ENCODE measurements at regions not wholly inside any gene's neighbourhood (a gene's known extent, or its start where the extent isn't known, plus 50 kb on each side); places are given as distances from the start of the nearest gene placed in this dataset.

DNA sequence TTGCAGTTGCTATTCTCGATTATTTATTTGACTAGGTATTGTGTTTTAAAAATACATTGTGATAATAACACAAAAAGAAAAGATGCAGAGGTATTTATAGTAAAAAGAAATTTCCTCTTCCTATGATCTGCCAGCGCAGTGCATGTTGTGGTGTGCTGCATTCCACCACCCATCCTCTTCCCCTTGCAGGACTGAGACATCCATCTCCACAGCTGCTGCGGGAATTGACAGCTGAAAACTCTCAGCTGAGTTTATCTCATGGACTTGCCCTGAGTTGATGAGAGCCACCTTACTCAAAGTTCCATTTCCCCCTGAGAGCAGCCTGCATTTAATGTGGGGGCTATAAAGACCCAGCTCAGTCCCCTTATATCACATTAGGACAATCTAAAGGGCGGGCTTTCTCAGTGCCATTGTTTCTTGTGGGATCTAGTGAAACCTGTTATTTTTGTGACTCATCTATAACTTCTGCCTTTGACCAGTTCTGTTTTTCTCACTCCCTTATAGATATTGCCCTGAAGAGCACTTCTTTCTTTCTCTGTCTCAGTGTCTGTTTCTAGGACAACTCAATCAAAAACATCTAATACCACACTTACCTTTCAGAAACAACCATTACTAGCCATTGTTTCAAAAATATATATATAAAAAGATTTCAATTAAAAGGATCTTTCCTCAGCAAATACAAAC is 698.5 kb downstream of the NR4A2 start:
- no peak for FAIRE-seq
- TF ChIP-seq, protein P1, sequence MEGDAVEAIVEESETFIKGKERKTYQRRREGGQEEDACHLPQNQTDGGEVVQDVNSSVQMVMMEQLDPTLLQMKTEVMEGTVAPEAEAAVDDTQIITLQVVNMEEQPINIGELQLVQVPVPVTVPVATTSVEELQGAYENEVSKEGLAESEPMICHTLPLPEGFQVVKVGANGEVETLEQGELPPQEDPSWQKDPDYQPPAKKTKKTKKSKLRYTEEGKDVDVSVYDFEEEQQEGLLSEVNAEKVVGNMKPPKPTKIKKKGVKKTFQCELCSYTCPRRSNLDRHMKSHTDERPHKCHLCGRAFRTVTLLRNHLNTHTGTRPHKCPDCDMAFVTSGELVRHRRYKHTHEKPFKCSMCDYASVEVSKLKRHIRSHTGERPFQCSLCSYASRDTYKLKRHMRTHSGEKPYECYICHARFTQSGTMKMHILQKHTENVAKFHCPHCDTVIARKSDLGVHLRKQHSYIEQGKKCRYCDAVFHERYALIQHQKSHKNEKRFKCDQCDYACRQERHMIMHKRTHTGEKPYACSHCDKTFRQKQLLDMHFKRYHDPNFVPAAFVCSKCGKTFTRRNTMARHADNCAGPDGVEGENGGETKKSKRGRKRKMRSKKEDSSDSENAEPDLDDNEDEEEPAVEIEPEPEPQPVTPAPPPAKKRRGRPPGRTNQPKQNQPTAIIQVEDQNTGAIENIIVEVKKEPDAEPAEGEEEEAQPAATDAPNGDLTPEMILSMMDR (IDR thresholded peaks at IDR 0.05; ENCODE audit: insufficient read depth, missing control alignments), result no peak
- DNase-seq (ENCODE audit: insufficient read length, low spot score), result no peak

DNA sequence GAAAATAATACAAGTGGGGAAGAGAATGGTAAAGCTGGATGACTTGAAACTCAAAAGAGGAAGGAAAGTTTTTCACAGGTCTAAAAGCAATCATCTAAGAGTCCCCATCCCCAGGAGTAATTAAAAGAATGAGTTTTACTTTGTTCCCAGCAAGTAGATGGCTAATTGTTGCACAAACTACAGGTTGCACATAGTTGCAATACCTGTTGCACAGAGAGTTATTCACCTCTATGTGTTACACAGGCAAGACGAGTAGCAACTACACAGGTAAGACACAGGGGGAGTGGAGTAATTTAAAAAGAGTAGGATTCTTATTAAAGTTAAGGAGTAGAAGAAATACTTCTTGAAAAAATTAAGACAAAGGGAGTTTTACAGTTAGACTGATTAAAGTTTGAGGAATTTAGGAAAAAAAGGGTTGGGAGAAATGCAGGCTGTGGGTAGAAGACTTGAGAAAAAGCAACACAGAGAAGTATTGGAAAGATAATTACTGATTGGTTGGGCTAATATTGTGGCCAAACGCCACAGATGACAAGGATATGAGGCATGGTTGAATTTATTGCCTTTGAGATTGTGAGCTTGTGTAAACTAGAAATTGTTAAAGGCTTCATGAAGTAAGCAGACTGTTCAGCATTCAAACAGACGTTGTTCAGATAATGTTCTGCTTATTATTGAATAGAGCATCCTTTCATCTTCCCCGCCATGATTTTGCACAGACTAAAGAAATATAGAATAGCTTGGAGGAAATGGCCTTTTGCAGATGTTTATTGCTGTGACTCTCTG is 699.3 kb downstream of the NR4A2 start:
- no peak for DNase-seq (ENCODE audit: insufficient read length, low spot score)
- no peak for FAIRE-seq
- TF ChIP-seq, protein P1 (IDR thresholded peaks at IDR 0.05; ENCODE audit: insufficient read depth, missing control alignments), result no peak

DNA sequence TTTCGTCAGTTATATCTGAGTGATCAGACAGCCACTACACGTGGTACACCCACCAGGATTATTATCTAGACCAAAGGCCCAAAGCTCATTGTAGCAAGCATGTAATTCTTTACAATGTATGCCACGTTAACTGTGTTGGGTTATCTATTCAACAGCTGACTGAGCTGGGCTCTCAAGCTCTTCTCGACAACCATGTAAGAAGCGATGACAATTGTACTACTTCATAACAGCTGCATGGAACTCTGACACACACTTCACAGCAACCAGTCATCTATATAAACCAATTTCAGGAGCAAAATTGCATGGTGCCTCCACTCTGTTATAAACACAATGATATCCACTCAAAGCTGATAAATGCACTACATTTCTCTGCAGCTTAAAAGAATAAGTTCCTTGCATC is 701.8 kb downstream of the NR4A2 start:
- DNase-seq (ENCODE audit: insufficient read length, low spot score) (no peak), FAIRE-seq (no peak)
- TF ChIP-seq, protein P1 (IDR thresholded peaks at IDR 0.05; ENCODE audit: insufficient read depth, missing control alignments), result no peak

DNA sequence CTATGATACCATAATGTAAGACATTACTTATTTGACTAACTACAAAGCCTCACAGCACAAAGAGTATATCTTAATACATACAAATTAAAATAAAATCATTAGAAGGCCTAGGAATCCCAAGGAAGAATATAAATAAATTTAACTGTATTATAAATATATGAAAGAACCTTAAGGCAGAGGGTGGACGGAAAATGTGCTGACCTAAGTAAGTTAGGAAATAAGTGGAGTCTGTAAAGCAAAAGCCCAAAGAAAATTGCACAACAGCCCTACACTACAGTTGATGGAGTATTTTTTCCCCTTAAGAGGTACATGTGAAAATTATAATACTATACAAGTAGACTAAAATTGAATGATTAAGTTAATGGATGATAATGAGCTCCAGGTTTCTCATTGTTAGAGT is 710.1 kb downstream of the NR4A2 start:
- no peak for DNase-seq (ENCODE audit: insufficient read length, low spot score)
- no peak for FAIRE-seq
- TF ChIP-seq, protein P1 (IDR thresholded peaks at IDR 0.05; ENCODE audit: insufficient read depth, missing control alignments), result no peak

DNA sequence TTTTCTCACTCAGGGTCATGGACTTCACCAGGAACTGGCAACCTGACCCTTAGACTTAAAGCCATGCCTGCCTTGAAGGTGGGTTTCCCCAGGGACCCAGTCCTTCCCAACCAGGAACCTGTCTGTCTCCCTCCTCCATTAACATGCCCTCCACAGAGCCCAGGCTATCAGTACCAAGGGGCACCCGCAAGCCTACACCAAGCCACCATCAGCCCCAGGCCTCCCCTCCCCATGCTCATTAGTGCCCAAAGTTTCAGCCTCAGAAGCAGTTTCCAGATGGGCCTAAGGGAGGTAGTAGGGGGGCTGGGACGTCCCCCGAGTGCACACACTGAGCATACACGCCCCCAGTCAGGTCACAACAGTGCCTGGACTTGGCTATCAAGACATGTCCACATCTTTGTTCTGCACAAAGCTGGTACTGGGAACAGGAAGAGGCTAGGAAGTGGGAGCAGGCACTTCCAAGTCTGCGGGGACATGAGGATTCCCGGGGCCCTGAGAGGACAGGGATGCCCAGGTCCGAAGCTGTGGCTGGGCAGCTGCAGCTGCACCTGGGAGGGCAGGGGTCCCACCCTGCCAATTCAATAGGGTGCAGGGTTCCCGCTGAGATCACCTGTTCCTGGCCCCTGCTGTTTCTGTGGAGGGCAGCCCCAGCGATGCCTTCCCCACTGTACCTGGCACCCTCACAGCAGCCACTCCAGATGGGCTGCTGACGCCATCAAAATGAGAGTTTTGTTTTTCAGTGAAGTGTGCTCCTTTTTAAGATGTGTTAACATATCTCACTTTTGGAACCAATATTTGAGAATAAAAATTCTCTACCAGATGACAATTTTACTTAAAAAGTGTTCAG is 731.4 kb downstream of the NR4A2 start:
- FAIRE-seq, result no peak
- DNase-seq (ENCODE audit: insufficient read length, low spot score), result no peak
- TF ChIP-seq, protein P1 (IDR thresholded peaks at IDR 0.05; ENCODE audit: insufficient read depth, missing control alignments), result no peak

DNA sequence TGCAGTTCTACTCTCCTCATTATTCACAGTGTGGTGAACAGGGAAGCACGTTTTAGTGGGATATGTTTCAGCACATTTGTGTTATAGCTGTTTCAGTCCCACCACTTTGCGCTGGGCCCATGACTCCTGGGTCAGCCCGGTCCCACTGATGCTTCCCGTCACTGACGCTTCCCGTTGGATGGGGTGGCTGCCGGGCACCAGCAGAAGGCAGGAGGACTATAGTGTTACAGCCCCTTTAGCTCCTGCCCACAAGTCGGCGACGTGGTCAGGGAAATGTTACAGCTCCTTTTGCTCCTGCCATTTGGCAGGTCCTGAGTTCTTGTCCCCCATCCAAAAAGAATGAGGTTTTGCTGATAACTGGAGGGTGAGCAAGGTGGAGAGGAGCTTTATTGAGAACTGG is 732.2 kb downstream of the NR4A2 start:
- DNase-seq (ENCODE audit: insufficient read length, low spot score) (no peak), FAIRE-seq (no peak)
- TF ChIP-seq, protein P1 (IDR thresholded peaks at IDR 0.05; ENCODE audit: insufficient read depth, missing control alignments), result no peak

Measured in D721Med (cell line).